T47D (cell line): ENCODE measurements at regions not wholly inside any gene's neighbourhood (a gene's known extent, or its start where the extent isn't known, plus 50 kb on each side); places are given as distances from the start of the nearest gene placed in this dataset.

Experiments used
- DNase-seq, 2 experiments: peaks; one replicate each; pipeline versions ENCODE4 v3.0.0 to v3.0.0-alpha.2; 2011 to 2012; ENCODE audit warnings: low read depth in 1 of 2, low spot score in 1 of 2
- JUND ChIP-seq: IDR thresholded peaks from 2 replicates; pipeline ENCODE4 v1.6.1; 2012; ENCODE audit warnings: low read depth
- in situ Hi-C: cut with HindIII; loops from 2 replicates; pipeline ENCODE4 v1.10.0; 2016; ENCODE audit warnings: low sequenced_read_pairs, low pct_unique_long_range_greater_than_20kb

- in situ Hi-C loops, result no loop called here
- no peak for TF ChIP-seq JUND
Observed at GRCh38 chr10:8180360-8181109, 126.0 kb downstream of the GATA3 start.

GRCh38 chr10:8181496-8182157 is 127.1 kb downstream of the GATA3 start:
- no peak for DNase-seq
- no peak for TF ChIP-seq JUND
- in situ Hi-C loops, result no loop called here

More at GRCh38 chr10:8180360-8181109, 126.0 kb downstream of the GATA3 start:
- DNase-seq, result no peak

DNA sequence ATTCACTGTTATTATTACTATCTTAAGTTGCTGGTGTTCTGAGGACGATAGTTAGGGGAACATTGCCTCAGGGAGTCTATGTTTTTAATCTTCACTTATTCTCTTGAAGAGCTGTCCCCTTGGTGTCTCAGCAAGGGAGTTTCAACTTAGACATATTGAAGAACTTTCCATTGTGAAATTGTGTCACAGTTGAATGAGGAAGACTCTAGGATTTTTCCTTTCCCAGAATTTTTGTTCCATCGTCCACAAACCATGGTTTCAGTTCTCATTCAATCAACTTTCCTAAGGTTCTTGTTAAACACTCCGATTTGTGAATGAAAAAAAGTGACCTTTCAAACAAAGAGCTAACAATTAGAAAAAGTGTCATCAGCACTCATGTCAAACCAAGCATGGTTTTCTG is 128.3 kb downstream of the GATA3 start:
- DNase-seq, result no peak
- in situ Hi-C loops, result no loop called here
- TF ChIP-seq JUND, result no peak

- no peak for TF ChIP-seq JUND
- no peak for DNase-seq
- in situ Hi-C loops, result no loop called here
Observed at GRCh38 chr10:8183241-8183704, 128.8 kb downstream of the GATA3 start.

GRCh38 chr10:8187171-8187666 is 132.7 kb downstream of the GATA3 start:
- no peak for DNase-seq
- in situ Hi-C loops, result no loop called here
- no peak for TF ChIP-seq JUND

GRCh38 chr10:8189458-8189857 is 135.0 kb downstream of the GATA3 start:
- DNase-seq, result no peak
- in situ Hi-C loops, result no loop called here
- no peak for TF ChIP-seq JUND

DNA sequence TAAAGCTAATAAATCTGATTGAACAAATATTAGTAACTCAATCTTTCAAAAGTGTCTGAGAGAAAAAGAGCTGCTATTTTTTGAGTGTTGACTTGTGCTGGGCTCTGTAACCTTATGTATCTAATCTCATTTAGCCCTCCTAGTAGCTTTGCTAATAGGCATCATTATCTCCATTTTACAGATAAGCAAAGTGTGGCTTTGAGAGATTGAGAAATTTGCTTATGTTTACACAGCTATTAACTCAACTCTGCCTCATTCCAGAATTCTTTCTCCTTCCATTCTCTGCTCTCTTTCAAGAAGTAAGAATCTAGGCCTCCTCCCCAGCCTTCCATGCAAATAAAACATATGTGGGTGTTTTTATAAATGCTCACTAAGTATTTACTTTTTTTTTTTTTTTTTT is 137.8 kb downstream of the GATA3 start:
- no peak for DNase-seq
- TF ChIP-seq JUND, result no peak
- in situ Hi-C loops, result no loop called here

DNA sequence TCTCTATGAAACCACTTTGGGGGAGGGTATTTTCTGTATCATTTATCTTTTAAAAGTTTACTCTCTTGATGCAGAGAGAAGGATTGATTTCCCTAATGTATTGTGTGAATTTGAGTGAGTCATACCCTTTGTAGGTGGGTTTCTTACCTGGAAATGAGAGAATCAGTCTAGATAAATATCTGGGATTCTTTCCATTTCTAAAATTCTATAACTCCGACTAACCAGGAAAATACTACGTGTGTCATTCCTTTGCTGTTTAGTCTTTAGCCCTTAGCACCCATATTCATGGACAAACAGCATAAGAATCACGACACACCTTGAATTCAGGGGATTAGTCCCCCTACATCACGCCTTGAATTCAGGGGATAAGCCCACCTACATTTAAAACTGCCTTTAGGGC is 139.1 kb downstream of the GATA3 start:
- TF ChIP-seq JUND, result no peak
- DNase-seq, result no peak
- in situ Hi-C loops, result no loop called here

GRCh38 chr10:8194050-8194449 is 139.6 kb downstream of the GATA3 start:
- in situ Hi-C loops, result no loop called here
- TF ChIP-seq JUND, result no peak
- DNase-seq, result no peak

DNA sequence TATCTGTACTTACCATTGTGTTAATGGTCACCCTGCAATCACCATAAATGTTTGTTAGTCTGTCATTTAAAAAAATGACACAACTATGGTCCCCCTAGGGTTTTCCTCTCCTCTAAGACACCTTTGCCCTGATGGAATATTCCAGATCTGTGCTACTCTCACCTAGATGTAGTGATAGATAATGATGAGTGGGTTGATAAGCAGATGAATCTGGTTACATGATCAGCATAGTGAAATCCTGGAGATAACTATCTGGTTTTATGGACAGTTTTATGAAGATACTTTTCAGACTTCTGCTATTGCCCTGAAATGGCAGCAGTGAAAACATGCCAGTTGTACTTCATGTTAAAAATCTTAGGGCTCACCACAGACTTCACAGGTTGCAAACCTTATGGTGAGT is 152.4 kb downstream of the GATA3 start:
- no peak for TF ChIP-seq JUND
- in situ Hi-C loops, result no loop called here
- no peak for DNase-seq

DNA sequence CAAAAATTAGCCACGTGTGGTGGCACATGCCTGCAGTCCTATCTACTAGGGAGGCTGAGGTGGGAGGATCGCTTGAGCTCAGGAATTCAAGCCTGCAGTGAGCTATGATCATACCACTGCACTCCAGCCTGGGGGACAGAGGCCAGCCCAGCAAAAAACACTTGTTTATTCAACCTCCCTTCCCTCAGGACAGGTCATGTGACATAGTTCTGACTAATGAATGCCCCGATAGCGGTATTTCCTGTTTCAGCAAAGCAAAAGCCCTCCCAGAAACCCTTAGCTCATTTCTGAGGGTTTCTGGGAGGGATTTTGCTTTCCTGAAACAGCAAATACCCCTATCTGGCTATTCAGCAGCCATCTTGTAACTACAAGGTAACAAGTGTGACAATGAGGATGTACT is 157.1 kb downstream of the GATA3 start:
- TF ChIP-seq JUND, result no peak
- DNase-seq, result no peak
- in situ Hi-C loops, result no loop called here

- in situ Hi-C loops, result no loop called here
- TF ChIP-seq JUND, result no peak
Observed at GRCh38 chr10:8213735-8214134, 159.2 kb downstream of the GATA3 start.

DNA sequence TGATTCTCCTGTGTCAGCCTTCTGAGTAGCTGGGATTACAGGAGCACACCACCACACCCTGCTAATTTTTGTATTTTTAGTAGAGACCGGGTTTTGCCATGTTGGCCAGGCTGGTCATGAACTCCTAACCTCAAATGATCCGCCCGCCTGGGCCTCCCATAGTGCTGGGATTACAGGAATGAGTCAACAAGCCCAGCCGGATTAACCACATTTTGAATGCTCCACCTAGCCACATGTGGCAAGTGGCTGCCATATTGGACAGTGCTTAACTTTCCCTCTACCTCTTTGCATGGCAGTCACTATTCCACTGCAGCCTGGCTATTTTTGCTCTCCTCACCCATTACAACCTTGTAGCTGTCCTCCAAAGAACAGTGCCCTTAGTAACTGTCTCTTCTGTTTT is 160.1 kb downstream of the GATA3 start:
- in situ Hi-C loops, result no loop called here
- no peak for TF ChIP-seq JUND

More at GRCh38 chr10:8213735-8214134, 159.2 kb downstream of the GATA3 start:
- no peak for DNase-seq

More for the DNA sequence above, 160.1 kb downstream of the GATA3 start:
- DNase-seq, result peak in 1 of 2 experiments; percentile 39
